OCI-LY3 (cell line): ENCODE measurements at regions not wholly inside any gene's neighbourhood (a gene's known extent, or its start where the extent isn't known, plus 50 kb on each side); places are given as distances from the start of the nearest gene placed in this dataset.

Source experiments
- EZH2phosphoT487 ChIP-seq: fragments of 200-600 bp; shearing (Covaris generic); IDR thresholded peaks from 2 replicates; pipeline ENCODE4 v1.6.1; 2018; ENCODE audit warnings: antibody characterized with exemption, mixed run types, low read depth
- TF ChIP-seq, protein P1 (sequence below): fragments of 200-600, 300-600 bp; sonication (generic); IDR thresholded peaks from 2 replicates; pipeline ENCODE4 v1.5.1; 2014; ENCODE audit warnings: antibody characterized with exemption, low read length, low read depth

DNA sequence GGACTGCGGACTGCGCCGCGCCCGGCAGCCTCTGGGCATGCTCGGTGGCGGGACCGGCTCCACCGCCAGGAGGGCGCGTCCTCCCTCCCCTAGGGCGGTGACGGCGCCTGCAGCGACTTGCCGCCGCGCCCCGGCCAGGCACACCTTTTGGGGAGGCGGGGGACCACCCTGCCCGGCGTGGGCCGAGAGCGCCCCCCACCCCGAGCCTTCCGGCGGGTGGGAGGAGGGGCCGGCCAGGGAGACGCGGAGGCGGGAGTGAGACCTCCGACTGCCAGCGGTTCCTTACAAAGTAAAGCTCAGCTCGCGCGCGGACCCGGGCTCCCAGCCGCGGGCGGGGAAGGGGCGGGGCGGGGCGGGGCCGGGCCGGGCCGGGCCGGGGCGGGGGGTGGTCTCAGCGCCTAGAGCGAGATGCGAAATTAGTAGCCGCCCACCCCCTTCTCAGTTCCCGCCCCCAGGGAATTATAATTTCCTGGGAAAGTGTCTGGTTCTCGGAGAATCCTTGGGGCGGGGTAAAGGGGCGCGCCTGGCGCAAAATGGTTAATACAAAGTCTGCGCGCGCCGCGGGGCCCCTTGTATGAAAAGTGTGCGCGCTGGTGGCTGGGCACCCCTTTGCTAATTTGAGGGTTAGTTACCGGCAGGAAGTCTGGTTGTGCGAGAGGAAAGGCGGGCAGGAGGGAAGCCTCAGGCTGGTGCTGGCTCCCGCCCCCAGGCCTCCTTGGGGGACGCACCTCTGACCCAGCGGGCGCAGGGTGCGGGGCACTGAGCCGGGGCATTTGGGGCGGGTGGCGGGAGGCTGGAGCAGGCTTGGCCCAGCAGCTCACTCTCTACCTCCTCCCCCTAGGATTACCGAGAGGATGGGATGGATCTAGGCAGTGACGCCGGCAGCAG, 224.8 kb upstream of the IL12A start:
- TF ChIP-seq, protein P1, sequence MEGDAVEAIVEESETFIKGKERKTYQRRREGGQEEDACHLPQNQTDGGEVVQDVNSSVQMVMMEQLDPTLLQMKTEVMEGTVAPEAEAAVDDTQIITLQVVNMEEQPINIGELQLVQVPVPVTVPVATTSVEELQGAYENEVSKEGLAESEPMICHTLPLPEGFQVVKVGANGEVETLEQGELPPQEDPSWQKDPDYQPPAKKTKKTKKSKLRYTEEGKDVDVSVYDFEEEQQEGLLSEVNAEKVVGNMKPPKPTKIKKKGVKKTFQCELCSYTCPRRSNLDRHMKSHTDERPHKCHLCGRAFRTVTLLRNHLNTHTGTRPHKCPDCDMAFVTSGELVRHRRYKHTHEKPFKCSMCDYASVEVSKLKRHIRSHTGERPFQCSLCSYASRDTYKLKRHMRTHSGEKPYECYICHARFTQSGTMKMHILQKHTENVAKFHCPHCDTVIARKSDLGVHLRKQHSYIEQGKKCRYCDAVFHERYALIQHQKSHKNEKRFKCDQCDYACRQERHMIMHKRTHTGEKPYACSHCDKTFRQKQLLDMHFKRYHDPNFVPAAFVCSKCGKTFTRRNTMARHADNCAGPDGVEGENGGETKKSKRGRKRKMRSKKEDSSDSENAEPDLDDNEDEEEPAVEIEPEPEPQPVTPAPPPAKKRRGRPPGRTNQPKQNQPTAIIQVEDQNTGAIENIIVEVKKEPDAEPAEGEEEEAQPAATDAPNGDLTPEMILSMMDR: no peak
- no peak for TF ChIP-seq EZH2phosphoT487
